MCF 10A (cell line): ENCODE measurements at regions not wholly inside any gene's neighbourhood (a gene's known extent, or its start where the extent isn't known, plus 50 kb on each side); places are given as distances from the start of the nearest gene placed in this dataset.

ENCODE experiments used
- BruUV-seq: library from RNA; stranded (reverse); fragments of 400-500 nt; replicated peaks from 2 replicates; lab custom pipeline; 2021; lab: Mats Ljungman, UMichigan
- CTCF ChIA-PET: fragments of 300-600 bp; sonication (Branson Sonifier 250); formaldehyde crosslinking; extraction: SDS; loops from one replicate; lab custom pipeline; 2021; ENCODE audit warnings: antibody characterized with exemption, inconsistent platforms; lab: Yijun Ruan, JAX
- POLR2A ChIA-PET: fragments of 300-600, 350-650 bp; sonication (Branson Sonifier 250); formaldehyde crosslinking; extraction: SDS; loops from one replicate; lab custom pipeline; 2020; ENCODE audit warnings: antibody characterized with exemption, inconsistent platforms; lab: Yijun Ruan, JAX
- DNase-seq: peaks from one replicate; pipeline ENCODE4 v3.0.0-alpha.2; 2018; ENCODE audit not compliant: unreplicated experiment
- H3K27ac Mint-ChIP-seq: one replicate; pipeline ENCODE4 v1.8.0; 2022; ENCODE audit warnings: mild to moderate bottlenecking, low read depth, mixed read lengths; ENCODE audit not compliant: unreplicated experiment
- H3K27me3 Mint-ChIP-seq: one replicate; pipeline ENCODE4 v1.8.0; 2022; ENCODE audit warnings: mixed read lengths; ENCODE audit not compliant: insufficient read depth, unreplicated experiment
- H3K36me3 Mint-ChIP-seq: one replicate; pipeline ENCODE4 v1.8.0; 2022; ENCODE audit warnings: mild to moderate bottlenecking, moderate library complexity, mixed read lengths; ENCODE audit not compliant: insufficient read depth, unreplicated experiment
- H3K4me1 Mint-ChIP-seq: one replicate; pipeline ENCODE4 v1.8.0; 2022; ENCODE audit warnings: mixed read lengths; ENCODE audit not compliant: insufficient read depth, unreplicated experiment
- H3K4me3 Mint-ChIP-seq: one replicate; pipeline ENCODE4 v1.8.0; 2022; ENCODE audit warnings: mild to moderate bottlenecking, moderate library complexity, mixed read lengths; ENCODE audit not compliant: unreplicated experiment
- H3K9me3 Mint-ChIP-seq: one replicate; pipeline ENCODE4 v1.8.0; 2022; ENCODE audit warnings: mixed read lengths; ENCODE audit not compliant: unreplicated experiment
- CTCF ChIP-seq: fragments of 200-600 bp; IDR thresholded peaks from one replicate; pipeline ENCODE4 v1.8.0; 2022; ENCODE audit warnings: antibody characterized with exemption, mild to moderate bottlenecking; ENCODE audit not compliant: unreplicated experiment
- intact Hi-C: fragments of 100-400 bp; cut with micrococcal nuclease; formaldehyde crosslinking; loops from 2 replicates; pipeline ENCODE4 v1.14.1; 2022

GRCh38 chr2:189382668-189383067 is 58.6 kb upstream of the WDR75 start:
- POLR2A ChIA-PET: interaction anchor here (0.7 to 1.2 kb wide), 2 partner anchors 11 to 58 kb away, joined by 3 to 5 read pairs; no protein-coding TSS in a partner anchor
- Mint-ChIP-seq H3K36me3 (peaks cover 6% of the 10 kb centered on the region), H3K9me3 (no peaks in the 10 kb centered on the region), H3K27me3 (no peaks in the 10 kb centered on the region), H3K4me1 (no peaks in the 10 kb centered on the region), H3K4me3 (no peak overlapping the region), H3K27ac (no peak overlapping the region)
- no TSS peak for BruUV-seq
- intact Hi-C loops: no loop called here
- DNase-seq: no peak
- CTCF ChIA-PET: no interaction called here
- TF ChIP-seq CTCF: no peak

- H3K9me3 Mint-ChIP-seq: no peaks in the 10 kb centered on the region
- no peaks in the 10 kb centered on the region for H3K27me3 Mint-ChIP-seq
- H3K27ac Mint-ChIP-seq: no peak overlapping the region
- H3K4me1 Mint-ChIP-seq: no peaks in the 10 kb centered on the region
- no peak for TF ChIP-seq CTCF
- CTCF ChIA-PET: no interaction called here
- BruUV-seq: no TSS peak
- H3K4me3 Mint-ChIP-seq: no peak overlapping the region
- no peak for DNase-seq
- intact Hi-C loops: no loop called here
- H3K36me3 Mint-ChIP-seq: peaks cover 6% of the 10 kb centered on the region
- POLR2A ChIA-PET: no interaction called here
These were observed 54.5 kb upstream of the WDR75 start for GRCh38 chr2:189386741-189387140.

- CTCF ChIA-PET: no interaction called here
- H3K4me1 Mint-ChIP-seq: peaks cover 13% of the 10 kb centered on the region
- BruUV-seq: no TSS peak
- intact Hi-C loops: no loop called here
- no peak overlapping the region for H3K4me3 Mint-ChIP-seq
- POLR2A ChIA-PET: interaction anchor here (0.5 kb wide), 1 partner anchor 21 kb away, joined by 3 read pairs; no protein-coding TSS in a partner anchor
- no peaks in the 10 kb centered on the region for H3K36me3 Mint-ChIP-seq
- no peak overlapping the region for H3K27ac Mint-ChIP-seq
- no peaks in the 10 kb centered on the region for H3K27me3 Mint-ChIP-seq
- DNase-seq: no peak
- no peak for TF ChIP-seq CTCF
- H3K9me3 Mint-ChIP-seq: no peaks in the 10 kb centered on the region
These were observed 50.1 kb upstream of the WDR75 start for GRCh38 chr2:189391201-189391600.
